Rectal smooth muscle tissue (tissue), 1 donor: ENCODE measurements at regions not wholly inside any gene's neighbourhood (a gene's known extent, or its start where the extent isn't known, plus 50 kb on each side); places are given as distances from the start of the nearest gene placed in this dataset.

Experiments used
- H3K27ac ChIP-seq: one replicate; pipeline ENCODE4 v1.7.0; 2013; ENCODE audit warnings: low read depth, low read length, inconsistent platforms
- H3K27me3 ChIP-seq: one replicate; pipeline ENCODE4 v1.7.0; 2013; ENCODE audit warnings: low read length; ENCODE audit not compliant: control insufficient read depth, insufficient read depth
- H3K36me3 ChIP-seq: one replicate; pipeline ENCODE4 v1.7.0; 2013; ENCODE audit warnings: low read length; ENCODE audit not compliant: control insufficient read depth, insufficient read depth
- H3K4me1 ChIP-seq: one replicate; pipeline ENCODE4 v1.7.0; 2013; ENCODE audit warnings: low read length; ENCODE audit not compliant: control insufficient read depth, insufficient read depth
- H3K4me3 ChIP-seq: one replicate; pipeline ENCODE4 v1.7.0; 2013; ENCODE audit warnings: low read length
- H3K9ac ChIP-seq: one replicate; pipeline ENCODE4 v1.7.0; 2013; ENCODE audit warnings: low read length

DNA sequence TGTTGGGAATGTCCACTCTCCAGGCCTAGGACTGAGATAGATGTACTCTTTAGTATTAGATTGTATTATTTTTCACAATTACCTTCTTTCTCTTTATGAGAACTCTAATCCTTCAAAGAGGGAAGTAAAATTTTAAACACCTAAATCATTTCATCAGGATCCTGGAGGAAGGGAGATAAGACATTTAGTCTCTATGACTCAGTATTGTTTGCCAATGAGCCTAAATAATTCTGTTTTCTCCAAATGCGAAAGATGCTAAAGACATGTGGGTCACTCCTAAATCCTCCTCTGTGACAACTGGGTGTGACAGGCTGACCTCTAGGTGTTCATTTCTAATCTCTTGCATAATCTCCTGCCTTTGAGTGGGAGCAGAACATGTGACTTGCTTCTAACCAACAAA is 1736.6 kb upstream of the MIR17HG start:
- Histone ChIP-seq H3K27ac (no peak overlapping the region), H3K36me3 (no peaks in the 10 kb centered on the region), H3K9ac (no peak overlapping the region), H3K27me3 (no peaks in the 10 kb centered on the region), H3K4me1 (no peaks in the 10 kb centered on the region), H3K4me3 (no peak overlapping the region)

DNA sequence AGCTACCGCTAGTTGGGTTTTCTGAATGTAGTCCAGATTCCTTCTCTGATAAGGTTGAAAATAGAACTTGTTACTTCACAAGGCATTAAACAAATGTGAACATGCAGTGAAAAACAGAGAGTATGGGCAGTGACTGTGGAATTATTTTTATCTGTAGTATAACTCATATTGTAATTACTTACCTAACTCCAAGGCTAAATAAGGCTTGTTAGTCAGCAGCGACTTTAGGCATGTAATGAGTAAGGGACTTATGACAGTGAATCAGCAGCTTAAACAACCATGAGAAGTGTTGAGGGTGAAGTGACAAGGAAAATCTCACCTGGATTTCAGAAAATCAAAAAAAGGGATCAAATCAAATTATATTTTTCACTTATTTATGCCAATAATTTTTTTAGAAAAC is 1719.5 kb upstream of the MIR17HG start:
- H3K36me3 ChIP-seq = no peaks in the 10 kb centered on the region
- H3K4me1 ChIP-seq = no peaks in the 10 kb centered on the region
- H3K9ac ChIP-seq = no peak overlapping the region
- no peaks in the 10 kb centered on the region for H3K27me3 ChIP-seq
- no peak overlapping the region for H3K4me3 ChIP-seq
- no peak overlapping the region for H3K27ac ChIP-seq

GRCh38 chr13:89628567-89628966 is 1718.9 kb upstream of the MIR17HG start:
- H3K9ac ChIP-seq = no peak overlapping the region
- H3K36me3 ChIP-seq = no peaks in the 10 kb centered on the region
- no peaks in the 10 kb centered on the region for H3K4me1 ChIP-seq
- no peaks in the 10 kb centered on the region for H3K27me3 ChIP-seq
- H3K4me3 ChIP-seq = no peak overlapping the region
- H3K27ac ChIP-seq = no peak overlapping the region

GRCh38 chr13:89650226-89650625 is 1697.3 kb upstream of the MIR17HG start:
- Histone ChIP-seq H3K4me3 (no peak overlapping the region), H3K27ac (no peak overlapping the region), H3K9ac (no peak overlapping the region), H3K27me3 (no peaks in the 10 kb centered on the region), H3K4me1 (no peaks in the 10 kb centered on the region), H3K36me3 (no peaks in the 10 kb centered on the region)

GRCh38 chr13:89660752-89661151 is 1686.7 kb upstream of the MIR17HG start:
- no peak overlapping the region for H3K27ac ChIP-seq
- H3K36me3 ChIP-seq = no peaks in the 10 kb centered on the region
- H3K27me3 ChIP-seq = no peaks in the 10 kb centered on the region
- no peak overlapping the region for H3K4me3 ChIP-seq
- no peak overlapping the region for H3K9ac ChIP-seq
- no peaks in the 10 kb centered on the region for H3K4me1 ChIP-seq

DNA sequence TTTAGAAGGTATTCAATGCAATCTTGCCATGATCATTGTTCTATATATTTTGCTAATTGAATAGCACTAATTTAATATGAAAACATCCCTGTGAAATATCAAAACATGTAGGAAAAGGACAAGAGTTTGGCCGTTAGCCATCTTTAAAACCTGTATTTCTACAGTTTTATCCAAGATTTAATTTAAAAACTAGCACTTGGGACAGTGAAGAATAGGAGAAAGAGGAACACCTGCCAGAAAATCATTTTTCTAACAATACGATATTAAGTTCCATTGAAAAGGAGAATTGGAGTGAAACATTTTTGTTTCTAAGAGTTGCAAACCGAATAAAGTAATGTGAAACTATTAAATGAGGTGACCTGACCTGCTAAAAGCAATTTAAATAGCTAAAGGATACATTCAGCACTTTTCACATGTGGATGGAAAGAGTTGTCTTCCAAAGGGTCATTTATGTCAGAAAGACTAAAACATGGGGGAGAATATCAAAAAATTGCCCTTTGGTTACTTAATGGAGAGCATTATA is 1673.6 kb upstream of the MIR17HG start:
- H3K36me3 ChIP-seq = no peaks in the 10 kb centered on the region
- no peaks in the 10 kb centered on the region for H3K27me3 ChIP-seq
- H3K9ac ChIP-seq = no peak overlapping the region
- H3K27ac ChIP-seq = no peak overlapping the region
- H3K4me3 ChIP-seq = no peak overlapping the region
- no peaks in the 10 kb centered on the region for H3K4me1 ChIP-seq

- no peaks in the 10 kb centered on the region for H3K4me1 ChIP-seq
- no peaks in the 10 kb centered on the region for H3K27me3 ChIP-seq
- no peak overlapping the region for H3K4me3 ChIP-seq
- H3K27ac ChIP-seq = no peak overlapping the region
- no peak overlapping the region for H3K9ac ChIP-seq
- no peaks in the 10 kb centered on the region for H3K36me3 ChIP-seq
Observed at GRCh38 chr13:89678466-89679121, 1668.9 kb upstream of the MIR17HG start.

DNA sequence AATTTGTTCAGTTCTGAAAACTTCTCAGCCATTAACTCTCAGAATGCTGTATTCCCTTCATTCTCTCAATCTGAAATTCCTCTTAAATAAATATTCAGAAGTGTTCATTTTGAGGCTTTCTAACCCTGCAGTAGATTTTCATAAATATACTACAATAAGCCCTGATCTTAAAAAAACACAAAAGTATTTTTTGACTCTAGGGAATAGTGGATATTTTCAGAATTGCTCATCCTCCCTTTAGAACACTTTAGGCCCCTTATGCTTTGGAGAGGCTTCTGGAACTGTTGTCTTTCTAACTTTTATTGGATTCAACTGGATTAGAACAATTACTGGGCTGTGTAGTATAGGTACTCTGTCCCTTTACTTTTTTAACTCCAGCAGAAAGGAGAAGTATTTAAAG is 1662.6 kb upstream of the MIR17HG start:
- H3K27ac ChIP-seq = no peak overlapping the region
- H3K4me3 ChIP-seq = no peak overlapping the region
- no peaks in the 10 kb centered on the region for H3K27me3 ChIP-seq

DNA sequence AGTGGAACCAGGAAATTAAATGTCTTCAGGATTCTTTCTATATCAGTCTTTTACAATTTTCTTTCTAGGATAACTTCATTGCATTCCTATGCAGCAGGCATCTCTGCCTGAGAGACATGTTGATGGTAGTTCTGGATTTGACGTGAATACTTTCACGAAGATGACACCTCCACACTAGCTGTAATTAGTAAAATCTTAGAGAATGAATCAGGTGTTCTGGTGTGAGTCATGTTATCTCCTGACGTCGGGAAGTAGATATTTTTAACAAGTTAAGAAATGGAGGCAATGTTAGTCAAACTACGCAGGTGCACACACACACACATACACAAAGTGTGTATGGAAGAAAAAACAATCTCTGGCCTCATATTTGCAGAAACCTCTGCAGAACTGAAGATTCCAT is 1661.3 kb upstream of the MIR17HG start:
- no peaks in the 10 kb centered on the region for H3K4me1 ChIP-seq
- no peak overlapping the region for H3K9ac ChIP-seq
- H3K4me3 ChIP-seq = no peak overlapping the region
- no peak overlapping the region for H3K27ac ChIP-seq
- no peaks in the 10 kb centered on the region for H3K36me3 ChIP-seq
- H3K27me3 ChIP-seq = no peaks in the 10 kb centered on the region

More for the DNA sequence above, 1662.6 kb upstream of the MIR17HG start:
- Histone ChIP-seq H3K36me3 (no peaks in the 10 kb centered on the region), H3K4me1 (no peaks in the 10 kb centered on the region), H3K9ac (no peak overlapping the region)

DNA sequence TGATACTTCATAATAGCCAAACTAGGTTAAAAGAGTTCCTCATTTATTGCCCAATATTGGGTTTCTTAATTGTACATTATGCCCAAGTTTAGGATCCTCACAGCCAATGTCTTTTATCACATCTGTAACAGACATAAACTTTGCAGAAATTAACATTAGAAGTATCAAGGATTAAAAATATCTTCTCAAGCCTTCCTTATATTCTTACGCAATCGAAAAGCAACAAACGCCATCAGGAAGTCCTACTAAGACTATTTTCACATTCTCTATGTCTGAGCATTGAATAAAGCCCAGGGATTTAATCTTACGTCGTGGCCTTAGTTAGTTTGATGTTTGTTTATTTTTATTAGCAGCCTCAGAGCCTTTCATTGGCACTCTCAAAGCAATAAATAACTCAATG is 1660.4 kb upstream of the MIR17HG start:
- no peaks in the 10 kb centered on the region for H3K4me1 ChIP-seq
- H3K9ac ChIP-seq = no peak overlapping the region
- H3K4me3 ChIP-seq = no peak overlapping the region
- H3K27me3 ChIP-seq = no peaks in the 10 kb centered on the region
- H3K36me3 ChIP-seq = no peaks in the 10 kb centered on the region
- H3K27ac ChIP-seq = no peak overlapping the region

GRCh38 chr13:89688918-89689317 is 1658.6 kb upstream of the MIR17HG start:
- H3K27ac ChIP-seq = no peak overlapping the region

DNA sequence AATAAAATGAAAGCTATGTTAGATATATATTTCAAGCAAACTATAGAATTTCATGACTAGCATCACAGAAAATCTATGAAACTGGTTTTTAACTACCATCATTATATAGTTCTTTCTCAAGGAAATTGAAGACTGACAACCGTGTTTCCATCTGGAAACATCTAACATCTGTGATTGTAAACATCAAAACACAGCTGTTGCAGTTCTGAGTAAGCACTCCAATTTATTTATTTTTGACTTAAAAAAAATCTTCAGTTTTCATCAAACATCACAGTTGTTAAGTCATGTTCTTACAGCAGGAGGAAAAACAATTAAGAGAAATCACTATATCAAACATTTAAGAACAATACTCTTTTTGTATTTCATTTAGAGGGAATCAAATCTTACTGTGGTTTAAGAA is 1653.0 kb upstream of the MIR17HG start:
- Histone ChIP-seq H3K36me3 (no peaks in the 10 kb centered on the region), H3K4me3 (no peak overlapping the region), H3K27ac (no peak overlapping the region), H3K4me1 (no peaks in the 10 kb centered on the region), H3K9ac (no peak overlapping the region), H3K27me3 (no peaks in the 10 kb centered on the region)

More at GRCh38 chr13:89688918-89689317, 1658.6 kb upstream of the MIR17HG start:
- no peaks in the 10 kb centered on the region for H3K4me1 ChIP-seq
- H3K4me3 ChIP-seq = no peak overlapping the region
- no peaks in the 10 kb centered on the region for H3K27me3 ChIP-seq
- no peak overlapping the region for H3K9ac ChIP-seq
- no peaks in the 10 kb centered on the region for H3K36me3 ChIP-seq
